ENCODE measurements at regions not wholly inside any gene's neighbourhood (a gene's known extent, or its start where the extent isn't known, plus 50 kb on each side); places are given as distances from the start of the nearest gene placed in this dataset.

DNA sequence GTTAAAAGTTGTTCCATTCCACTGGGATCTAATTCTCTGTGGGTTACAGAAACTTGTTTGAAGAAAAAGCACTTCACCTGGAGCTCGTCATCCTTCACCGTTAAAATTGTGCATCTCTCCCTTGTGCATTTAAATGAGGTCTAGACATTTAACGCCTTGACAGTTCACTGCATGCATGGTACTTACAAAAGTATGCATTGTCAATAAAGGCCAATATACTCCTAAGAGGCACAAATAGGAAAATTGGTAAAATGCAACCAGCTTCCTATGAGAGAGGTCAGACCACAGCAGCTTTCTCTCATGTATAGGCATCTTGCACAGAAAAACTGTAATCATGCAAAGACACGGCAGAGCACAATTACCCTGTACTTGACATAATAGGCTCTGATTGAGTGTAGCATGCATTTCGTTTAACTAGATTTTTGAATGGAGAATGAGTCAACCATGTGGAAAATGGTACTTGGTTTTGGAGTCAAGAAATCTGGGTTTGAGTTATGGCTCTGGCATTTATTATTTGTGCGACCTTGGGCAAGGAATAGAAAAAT is 378.5 kb downstream of the RFPL4B start:
- no peak for TF ChIP-seq RFX5 (IDR thresholded peaks at IDR 0.05)
- TF ChIP-seq POLR2A (IDR thresholded peaks at IDR 0.05; ENCODE audit: low read length): no peak
- no peak for TF ChIP-seq SMC3 (IDR thresholded peaks at IDR 0.05)
- TF ChIP-seq, protein P1, sequence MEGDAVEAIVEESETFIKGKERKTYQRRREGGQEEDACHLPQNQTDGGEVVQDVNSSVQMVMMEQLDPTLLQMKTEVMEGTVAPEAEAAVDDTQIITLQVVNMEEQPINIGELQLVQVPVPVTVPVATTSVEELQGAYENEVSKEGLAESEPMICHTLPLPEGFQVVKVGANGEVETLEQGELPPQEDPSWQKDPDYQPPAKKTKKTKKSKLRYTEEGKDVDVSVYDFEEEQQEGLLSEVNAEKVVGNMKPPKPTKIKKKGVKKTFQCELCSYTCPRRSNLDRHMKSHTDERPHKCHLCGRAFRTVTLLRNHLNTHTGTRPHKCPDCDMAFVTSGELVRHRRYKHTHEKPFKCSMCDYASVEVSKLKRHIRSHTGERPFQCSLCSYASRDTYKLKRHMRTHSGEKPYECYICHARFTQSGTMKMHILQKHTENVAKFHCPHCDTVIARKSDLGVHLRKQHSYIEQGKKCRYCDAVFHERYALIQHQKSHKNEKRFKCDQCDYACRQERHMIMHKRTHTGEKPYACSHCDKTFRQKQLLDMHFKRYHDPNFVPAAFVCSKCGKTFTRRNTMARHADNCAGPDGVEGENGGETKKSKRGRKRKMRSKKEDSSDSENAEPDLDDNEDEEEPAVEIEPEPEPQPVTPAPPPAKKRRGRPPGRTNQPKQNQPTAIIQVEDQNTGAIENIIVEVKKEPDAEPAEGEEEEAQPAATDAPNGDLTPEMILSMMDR (IDR thresholded peaks at IDR 0.05): no peak
- no peak for TF ChIP-seq MYC (IDR thresholded peaks at IDR 0.05; ENCODE audit: borderline replicate concordance, low read length)
- TF ChIP-seq KDM5A (IDR thresholded peaks at IDR 0.05): no peak
- TF ChIP-seq EP300 (IDR thresholded peaks at IDR 0.05): no peak

Measured in A549 (cell line).